Esophagus muscularis mucosa (tissue), 4 donors: ENCODE measurements at regions not wholly inside any gene's neighbourhood (a gene's known extent, or its start where the extent isn't known, plus 50 kb on each side); places are given as distances from the start of the nearest gene placed in this dataset.

Experiments
- DNase-seq: peaks from one replicate; pipeline ENCODE4 v3.0.0-alpha.2; 2017; ENCODE audit errors: extremely low spot score
- H3K27ac ChIP-seq, 4 donors: fragments of 200-600 bp; sonication (generic); replicated peaks in 1 of 4; 1 replicate in 3 of 4; 2 replicates in 1 of 4; pipeline ENCODE4 v1.5.1; 2016 to 2019; ENCODE audit warnings: mild to moderate bottlenecking in 1 of 4
- H3K27me3 ChIP-seq, 4 donors: fragments of 200-600 bp; sonication (generic); one replicate each; pipeline versions ENCODE4 v1.5.1 to v1.6.0; 2016 to 2019
- H3K36me3 ChIP-seq, 4 donors: fragments of 200-600 bp; sonication (generic); one replicate each; pipeline ENCODE4 v1.5.1; 2016 to 2019
- H3K4me1 ChIP-seq, 4 donors: fragments of 200-600 bp; sonication (generic); one replicate each; pipeline ENCODE4 v1.5.1; 2016 to 2019
- H3K4me3 ChIP-seq, 4 donors: fragments of 200-600 bp; sonication (generic); 1 replicate in 2 of 4; 2 replicates in 2 of 4; pipeline ENCODE4 v1.5.1; 2016 to 2019; ENCODE audit warnings: mild to moderate bottlenecking in 4 of 4, moderate library complexity in 1 of 4
- H3K9me3 ChIP-seq, 4 donors: fragments of 200-600 bp; sonication (generic); 1 replicate in 3 of 4; 2 replicates in 1 of 4; pipeline ENCODE4 v1.5.1; 2016 to 2019
- CTCF ChIP-seq, 3 experiments: fragments of 200-600 bp in 2 of 3; fragments of 450-650 bp in 1 of 3; sonication (generic) in 2 of 3; IDR thresholded peaks; one replicate each; pipeline ENCODE4 v1.5.1; 2017 to 2019; ENCODE audit warnings: antibody characterized with exemption in 3 of 3, mild to moderate bottlenecking in 2 of 3, moderate library complexity in 1 of 3
- EP300 ChIP-seq: sonication (generic); formaldehyde crosslinking; IDR thresholded peaks from one replicate; pipeline ENCODE4 v1.6.1; 2017; ENCODE audit warnings: antibody characterized with exemption
- POLR2A ChIP-seq: fragments of 450-650 bp; IDR thresholded peaks from one replicate; pipeline ENCODE4 v1.6.1; 2017; ENCODE audit warnings: antibody characterized with exemption, moderate library complexity, mild to moderate bottlenecking, low read depth
- POLR2AphosphoS5 ChIP-seq, 2 donors: sonication (generic); formaldehyde crosslinking; IDR thresholded peaks; one replicate each; pipeline ENCODE4 v1.6.1; 2017; ENCODE audit warnings: antibody characterized with exemption in 2 of 2
- WGBS: methylation state at CpG from one replicate; pipeline ENCODE4 v1.1.5; 2018; 5-methylcytosine and 5-hydroxymethylcytosine counted together
- intact Hi-C: fragments of 100-400 bp; cut with DNase I; formaldehyde crosslinking; loops from one replicate; pipeline ENCODE4 v1.15.1; 2023

- no peak overlapping the region for H3K27ac ChIP-seq
- no peaks in the 10 kb centered on the region for H3K36me3 ChIP-seq
- peak overlapping the region; percentile 43 to 55 (median 46) for H3K4me3 ChIP-seq
- TF ChIP-seq EP300: no peak
- no peak for TF ChIP-seq CTCF (IDR thresholded peaks at IDR 0.05)
- no peak for TF ChIP-seq POLR2AphosphoS5 (IDR thresholded peaks at IDR 0.05)
- TF ChIP-seq POLR2A: no peak
- 56% methylated on average over 2 of the region's 2 CpGs for WGBS
- no peaks in the 10 kb centered on the region for H3K9me3 ChIP-seq
- H3K4me1 ChIP-seq: peaks cover 0 to 30% (median 26%) of the 10 kb centered on the region in 4 donors
- intact Hi-C loops: no loop called here
- no peaks in the 10 kb centered on the region for H3K27me3 ChIP-seq
- no peak for DNase-seq
Measured at GRCh38 chr21:16071761-16072160, 342.0 kb downstream of the USP25 start.

- Histone ChIP-seq H3K4me1 (peaks cover 0 to 30% (median 26%) of the 10 kb centered on the region in 4 donors), H3K36me3 (no peaks in the 10 kb centered on the region), H3K27me3 (no peaks in the 10 kb centered on the region), H3K4me3 (peak overlapping the region in 1 of 4 donors; percentile 0), H3K27ac (no peak overlapping the region), H3K9me3 (no peaks in the 10 kb centered on the region)
- 78% methylated on average over 3 of the region's 3 CpGs for WGBS
- intact Hi-C loops: no loop called here
- DNase-seq: no peak
- TF ChIP-seq EP300 (no peak), CTCF (IDR thresholded peaks at IDR 0.05) (no peak), POLR2AphosphoS5 (IDR thresholded peaks at IDR 0.05) (no peak), POLR2A (no peak)
Measured at GRCh38 chr21:16072221-16072620, 342.4 kb downstream of the USP25 start.

- Histone ChIP-seq H3K4me1 (peaks cover 0 to 30% (median 26%) of the 10 kb centered on the region in 4 donors), H3K27ac (peak overlapping the region in 3 of 4 donors; percentile 8 to 24 (median 21)), H3K36me3 (no peaks in the 10 kb centered on the region), H3K4me3 (peak overlapping the region in 2 of 4 donors; percentile 0 to 15), H3K9me3 (no peaks in the 10 kb centered on the region), H3K27me3 (no peaks in the 10 kb centered on the region)
- DNase-seq: no peak
- no peak for TF ChIP-seq POLR2AphosphoS5 (IDR thresholded peaks at IDR 0.05)
- no peak for TF ChIP-seq CTCF (IDR thresholded peaks at IDR 0.05)
- TF ChIP-seq POLR2A: no peak
- no peak for TF ChIP-seq EP300
- 22% methylated on average over 6 of the region's 6 CpGs for whole genome bisulfite sequencing
- intact Hi-C loops: no loop called here
Measured at GRCh38 chr21:16072737-16073136, 343.0 kb downstream of the USP25 start.

- Histone ChIP-seq H3K27me3 (no peaks in the 10 kb centered on the region), H3K4me3 (no peak overlapping the region), H3K9me3 (no peaks in the 10 kb centered on the region), H3K4me1 (peaks cover 0 to 30% (median 26%) of the 10 kb centered on the region in 4 donors), H3K27ac (peak overlapping the region in 3 of 4 donors; percentile 8 to 24 (median 21)), H3K36me3 (no peaks in the 10 kb centered on the region)
- TF ChIP-seq CTCF (IDR thresholded peaks at IDR 0.05) (no peak), EP300 (no peak), POLR2AphosphoS5 (IDR thresholded peaks at IDR 0.05) (no peak), POLR2A (no peak)
- intact Hi-C loops: no loop called here
- no peak for DNase-seq
- WGBS: 63% methylated on average over 2 of the region's 2 CpGs
Measured at GRCh38 chr21:16073586-16073985, 343.8 kb downstream of the USP25 start.

- H3K9me3 ChIP-seq: no peaks in the 10 kb centered on the region
- H3K27me3 ChIP-seq: no peaks in the 10 kb centered on the region
- DNase-seq: no peak
- H3K4me1 ChIP-seq: peaks cover 0 to 30% (median 24%) of the 10 kb centered on the region in 4 donors
- H3K36me3 ChIP-seq: no peaks in the 10 kb centered on the region
- WGBS: 81% methylated on average over 3 of the region's 3 CpGs
- intact Hi-C loops: no loop called here
- TF ChIP-seq POLR2A (no peak), CTCF (IDR thresholded peaks at IDR 0.05) (no peak), POLR2AphosphoS5 (IDR thresholded peaks at IDR 0.05) (no peak)
- no peak overlapping the region for H3K27ac ChIP-seq
- H3K4me3 ChIP-seq: no peak overlapping the region
Measured at GRCh38 chr21:16074950-16075489, 345.2 kb downstream of the USP25 start.
